22Rv1 (cell line): ENCODE measurements at regions not wholly inside any gene's neighbourhood (a gene's known extent, or its start where the extent isn't known, plus 50 kb on each side); places are given as distances from the start of the nearest gene placed in this dataset.

Source experiments
- CTCF ChIP-seq: fragments of 450-650 bp; IDR thresholded peaks from 2 replicates; pipeline ENCODE4 v1.5.1; 2017; ENCODE audit warnings: mild to moderate bottlenecking
- ZFX ChIP-seq: fragments of 450-650 bp; IDR thresholded peaks from 2 replicates; pipeline ENCODE4 v1.6.1; 2017; ENCODE audit warnings: antibody characterized with exemption, borderline replicate concordance

GRCh38 chr2:57947398-57947797 is 99.2 kb upstream of the VRK2 start:
- TF ChIP-seq CTCF (no peak), ZFX (no peak)
